Lower leg skin (tissue), 3 donors: ENCODE measurements at regions not wholly inside any gene's neighbourhood (a gene's known extent, or its start where the extent isn't known, plus 50 kb on each side); places are given as distances from the start of the nearest gene placed in this dataset.

ENCODE experiments used
- CTCF ChIP-seq, 3 donors: fragments of 450-650 bp; IDR thresholded peaks; one replicate each; pipeline ENCODE4 v1.5.1; 2016; ENCODE audit warnings: antibody characterized with exemption in 3 of 3, mild to moderate bottlenecking in 3 of 3, moderate library complexity in 2 of 3
- POLR2A ChIP-seq, 2 donors: fragments of 450-650 bp; IDR thresholded peaks; one replicate each; pipeline ENCODE4 v1.6.1; 2016 to 2017; ENCODE audit warnings: antibody characterized with exemption in 2 of 2, mild to moderate bottlenecking in 1 of 2, moderate library complexity in 1 of 2

- TF ChIP-seq CTCF (IDR thresholded peaks at IDR 0.05) (no peak), POLR2A (IDR thresholded peaks at IDR 0.05) (no peak)
Measured at GRCh38 chr6:105972440-105972839, 113.7 kb upstream of the PRDM1 start.
